ENCODE measurements at regions not wholly inside any gene's neighbourhood (a gene's known extent, or its start where the extent isn't known, plus 50 kb on each side); places are given as distances from the start of the nearest gene placed in this dataset.

GRCh38 chr11:130693543-130693942, 222.7 kb downstream of the SNX19 start:
- no peak for TF ChIP-seq CTCF (conservative IDR thresholded peaks at IDR 0.05; ENCODE audit: low read length)
- no peak for DNase-seq (ENCODE audit: low read depth)
- no peak overlapping the region for H3K4me3 ChIP-seq (ENCODE audit: low read length)

GRCh38 chr11:130694488-130695045, 221.7 kb downstream of the SNX19 start:
- H3K4me3 ChIP-seq (ENCODE audit: low read length) = no peak overlapping the region
- TF ChIP-seq CTCF (conservative IDR thresholded peaks at IDR 0.05; ENCODE audit: low read length) = no peak
- no peak for DNase-seq (ENCODE audit: low read depth)

GRCh38 chr11:130698174-130698573, 218.1 kb downstream of the SNX19 start:
- H3K4me3 ChIP-seq (ENCODE audit: low read length) = no peak overlapping the region
- no peak for TF ChIP-seq CTCF (conservative IDR thresholded peaks at IDR 0.05; ENCODE audit: low read length)
- DNase-seq (ENCODE audit: low read depth) = no peak

- no peak for DNase-seq (ENCODE audit: low read depth)
- no peak overlapping the region for H3K4me3 ChIP-seq (ENCODE audit: low read length)
- no peak for TF ChIP-seq CTCF (conservative IDR thresholded peaks at IDR 0.05; ENCODE audit: low read length)
These were observed 216.7 kb downstream of the SNX19 start for GRCh38 chr11:130699561-130699960.

- H3K4me3 ChIP-seq (ENCODE audit: low read length) = no peak overlapping the region
- DNase-seq (ENCODE audit: low read depth) = no peak
- TF ChIP-seq CTCF (conservative IDR thresholded peaks at IDR 0.05; ENCODE audit: low read length) = no peak
These were observed 216.2 kb downstream of the SNX19 start for GRCh38 chr11:130700092-130700491.

- no peak for TF ChIP-seq CTCF (conservative IDR thresholded peaks at IDR 0.05; ENCODE audit: low read length)
- no peak for DNase-seq (ENCODE audit: low read depth)
- no peak overlapping the region for H3K4me3 ChIP-seq (ENCODE audit: low read length)
These were observed 212.6 kb downstream of the SNX19 start for GRCh38 chr11:130703489-130704190.

Measured in AG10803 (cell line).